DOHH2 (cell line): ENCODE measurements at regions not wholly inside any gene's neighbourhood (a gene's known extent, or its start where the extent isn't known, plus 50 kb on each side); places are given as distances from the start of the nearest gene placed in this dataset.

Experiments used
- H3F3A ChIP-seq: fragments of 200-600 bp; sonication (generic), shearing (Covaris generic); 2 replicates; pipeline ENCODE4 v1.6.0; 2016; ENCODE audit warnings: antibody characterized with exemption, mild to moderate bottlenecking; ENCODE audit not compliant: control insufficient read depth, insufficient read depth
- H3K27ac ChIP-seq: fragments of 200-600 bp; sonication (generic); 2 replicates; pipeline ENCODE4 v1.5.1; 2014; ENCODE audit warnings: low read depth, mild to moderate bottlenecking, low read length, moderate library complexity
- H3K27me3 ChIP-seq: fragments of 200-600 bp; sonication (generic); 2 replicates; pipeline ENCODE4 v1.6.1; 2014; ENCODE audit warnings: mild to moderate bottlenecking, low read length, mixed read lengths; ENCODE audit not compliant: control insufficient read depth
- H3K36me3 ChIP-seq: fragments of 200-600 bp; sonication (generic); 2 replicates; pipeline ENCODE4 v1.6.1; 2014; ENCODE audit warnings: mild to moderate bottlenecking, low read length, moderate library complexity, mixed read lengths; ENCODE audit not compliant: control insufficient read depth
- H3K4me1 ChIP-seq: fragments of 200-600 bp; sonication (generic); 2 replicates; pipeline ENCODE4 v1.6.1; 2014; ENCODE audit warnings: mild to moderate bottlenecking, low read length, mixed read lengths; ENCODE audit not compliant: control insufficient read depth
- H3K4me2 ChIP-seq: fragments of 200-600 bp; sonication (generic); 2 replicates; pipeline ENCODE4 v1.6.0; 2014; ENCODE audit warnings: mild to moderate bottlenecking, low read length, moderate library complexity
- H3K4me3 ChIP-seq: fragments of 200-600 bp; sonication (generic); 2 replicates; pipeline ENCODE4 v1.5.1; 2014; ENCODE audit warnings: mild to moderate bottlenecking, low read length, mixed read lengths
- H3K79me2 ChIP-seq: fragments of 200-600 bp; sonication (generic); 2 replicates; pipeline ENCODE4 v1.6.1; 2014; ENCODE audit warnings: mild to moderate bottlenecking, low read length, mixed read lengths; ENCODE audit not compliant: control insufficient read depth
- H3K9me2 ChIP-seq: fragments of 200-600 bp; sonication (generic); replicated peaks from 2 replicates; pipeline ENCODE4 v1.6.1; 2014; ENCODE audit warnings: mild to moderate bottlenecking, low read length, mixed read lengths; ENCODE audit not compliant: control insufficient read depth
- H3K9me3 ChIP-seq: fragments of 200-600 bp; sonication (generic); 2 replicates; pipeline ENCODE4 v1.6.1; 2014; ENCODE audit warnings: antibody characterized with exemption, low read length, mixed read lengths; ENCODE audit not compliant: control insufficient read depth, insufficient read depth
- H4K20me1 ChIP-seq: fragments of 200-600 bp; sonication (generic); 2 replicates; pipeline ENCODE4 v1.6.0; 2014; ENCODE audit warnings: low read depth, mild to moderate bottlenecking, antibody characterized with exemption, low read length, moderate library complexity; ENCODE audit not compliant: control insufficient read depth, insufficient read depth
- CTCF ChIP-seq: fragments of 200-600 bp; sonication (generic); IDR thresholded peaks from one replicate; pipeline ENCODE4 v1.5.1; 2014; ENCODE audit warnings: antibody characterized with exemption, mild to moderate bottlenecking, low read depth, low read length; ENCODE audit not compliant: poor library complexity, severe bottlenecking
- EZH2phosphoT487 ChIP-seq: fragments of 200-600 bp; sonication (generic); IDR thresholded peaks from 2 replicates; pipeline ENCODE4 v1.6.1; 2017; ENCODE audit warnings: borderline replicate concordance, mild to moderate bottlenecking, antibody characterized with exemption, low read length, moderate library complexity, mixed read lengths

DNA sequence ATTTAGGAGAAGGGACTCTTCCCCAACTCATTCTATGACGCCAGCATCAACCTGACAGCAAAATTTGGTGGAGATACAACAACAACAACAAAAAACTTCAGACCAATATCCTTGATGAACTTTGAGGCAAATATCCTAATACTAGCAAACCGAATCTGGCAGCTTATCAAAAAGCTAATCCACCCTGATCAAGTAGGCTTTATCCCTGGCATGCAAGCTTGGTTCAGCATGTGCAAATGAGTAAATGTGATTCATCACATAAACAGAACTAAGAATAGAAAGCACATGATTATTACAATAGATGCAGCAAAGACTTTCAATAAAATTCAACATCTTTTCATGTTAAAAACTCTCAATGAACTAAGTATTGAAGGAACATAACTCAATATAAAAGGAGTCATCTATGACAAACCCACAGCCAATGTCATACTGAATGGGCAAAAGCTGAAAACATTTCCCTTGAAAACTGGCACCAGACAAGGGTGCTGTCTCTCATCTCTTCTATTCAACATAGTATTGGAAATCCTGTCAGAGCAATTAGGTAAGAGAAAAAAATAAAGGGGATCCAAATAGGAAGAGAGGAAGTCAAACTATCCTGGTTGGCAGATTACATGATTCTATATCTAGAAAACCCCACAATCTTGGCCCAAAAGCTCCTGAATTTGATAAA, 233.3 kb downstream of the CCDC59 start:
- Histone ChIP-seq H3F3A (no peaks in the 10 kb centered on the region), H3K27me3 (no peaks in the 10 kb centered on the region), H3K4me1 (no peaks in the 10 kb centered on the region), H3K79me2 (no peaks in the 10 kb centered on the region), H3K9me2 (no peaks in the 10 kb centered on the region), H3K9me3 (no peaks in the 10 kb centered on the region; the same call in 1 of the 2 replicates), H4K20me1 (no peaks in the 10 kb centered on the region), H3K4me3 (no peak overlapping the region), H3K4me2 (no peak overlapping the region), H3K36me3 (no peaks in the 10 kb centered on the region), H3K27ac (no peak overlapping the region)
- TF ChIP-seq EZH2phosphoT487 (no peak), CTCF (no peak)

GRCh38 chr12:82121545-82121944, 236.6 kb downstream of the CCDC59 start:
- Histone ChIP-seq H3K79me2 (no peaks in the 10 kb centered on the region), H3F3A (no peaks in the 10 kb centered on the region), H4K20me1 (no peaks in the 10 kb centered on the region), H3K36me3 (no peaks in the 10 kb centered on the region), H3K27me3 (no peaks in the 10 kb centered on the region), H3K9me3 (no peaks in the 10 kb centered on the region; the same call in 1 of the 2 replicates), H3K9me2 (no peaks in the 10 kb centered on the region), H3K27ac (no peak overlapping the region), H3K4me1 (no peaks in the 10 kb centered on the region), H3K4me3 (no peak overlapping the region), H3K4me2 (no peak overlapping the region)
- no peak for TF ChIP-seq EZH2phosphoT487
- TF ChIP-seq CTCF, result no peak

GRCh38 chr12:82120901-82121300, 237.3 kb downstream of the CCDC59 start:
- H3K9me3 ChIP-seq, result no peaks in the 10 kb centered on the region; the same call in 1 of the 2 replicates
- H3K4me2 ChIP-seq, result no peak overlapping the region
- no peaks in the 10 kb centered on the region for H3K9me2 ChIP-seq
- TF ChIP-seq CTCF (no peak), EZH2phosphoT487 (no peak)
- no peaks in the 10 kb centered on the region for H3F3A ChIP-seq
- no peak overlapping the region for H3K27ac ChIP-seq
- no peaks in the 10 kb centered on the region for H3K36me3 ChIP-seq
- no peaks in the 10 kb centered on the region for H4K20me1 ChIP-seq
- H3K4me3 ChIP-seq, result no peak overlapping the region
- H3K79me2 ChIP-seq, result no peaks in the 10 kb centered on the region
- H3K4me1 ChIP-seq, result no peaks in the 10 kb centered on the region
- H3K27me3 ChIP-seq, result no peaks in the 10 kb centered on the region
